ENCODE measurements at regions not wholly inside any gene's neighbourhood (a gene's known extent, or its start where the extent isn't known, plus 50 kb on each side); places are given as distances from the start of the nearest gene placed in this dataset.

DNA sequence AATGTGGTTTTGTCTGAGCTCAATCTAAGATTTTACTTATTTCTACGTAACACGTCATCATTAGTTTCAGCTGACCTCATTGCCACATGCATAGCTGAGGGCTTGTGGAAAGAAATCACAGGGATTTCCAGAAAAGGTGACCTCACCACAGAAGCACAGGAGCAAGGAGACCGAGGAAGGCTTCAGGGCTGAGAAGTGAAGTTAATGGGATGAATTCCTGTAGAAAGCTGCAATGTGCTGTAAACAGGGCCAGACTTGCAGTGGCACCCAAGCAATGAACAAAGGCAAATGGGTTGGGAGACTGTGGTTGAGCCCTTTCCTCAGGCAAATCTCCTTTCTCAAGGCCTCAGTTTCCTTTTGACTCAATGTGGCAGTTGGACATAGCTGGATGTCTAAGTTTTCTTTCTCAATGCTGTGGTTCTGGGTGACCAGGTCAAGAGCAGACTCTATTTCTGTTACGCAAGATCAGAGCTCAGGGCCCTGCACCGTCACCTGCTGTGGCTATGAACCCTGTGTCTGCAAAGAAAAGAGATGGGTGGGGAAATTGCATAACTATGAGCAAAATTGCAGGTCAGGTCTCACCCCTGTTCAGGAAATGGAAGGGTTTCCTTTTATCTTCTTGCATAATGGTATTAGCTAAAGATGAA is 252.2 kb upstream of the TBL1XR1 start (continued):
- TF ChIP-seq GZF1 (CRISPR knock-in tag; IDR thresholded peaks at IDR 0.05) (no peak), GATAD2A (CRISPR knock-in tag; IDR thresholded peaks at IDR 0.05) (peak; percentile 78), HOXA5 (CRISPR knock-in tag; IDR thresholded peaks at IDR 0.05) (0 out of 2 replicates have a peak, but pooled peaks have one; percentile 45), ZSCAN21 (CRISPR knock-in tag; IDR thresholded peaks at IDR 0.05; ENCODE audit: borderline replicate concordance) (0 out of 2 replicates have a peak, but pooled peaks have one; percentile 45), ZNF788 (CRISPR knock-in tag; IDR thresholded peaks at IDR 0.05; ENCODE audit: borderline replicate concordance) (no peak; the same call in 1 of the 2 replicates), EP300 (IDR thresholded peaks at IDR 0.05; ENCODE audit: low read depth in 2 of 2, low read length in 2 of 2) (peak in 1 of 2 experiments; percentile 43; a peak in 2 of 4 replicates), EP300 (CRISPR knock-in tag; IDR thresholded peaks at IDR 0.05; ENCODE audit: borderline replicate concordance) (no peak), ZSCAN9 (CRISPR knock-in tag; IDR thresholded peaks at IDR 0.05; ENCODE audit: borderline replicate concordance) (0 out of 2 replicates have a peak, but pooled peaks have one; percentile 26), SSRP1 (CRISPR knock-in tag; IDR thresholded peaks at IDR 0.05) (no peak), RXRB (CRISPR knock-in tag; IDR thresholded peaks at IDR 0.05; ENCODE audit: borderline replicate concordance) (peak; percentile 86; the same call in 1 of the 2 replicates), ZFX (CRISPR knock-in tag; IDR thresholded peaks at IDR 0.05; ENCODE audit: low read depth) (peak; percentile 34; the same call in 1 of the 2 replicates), HMG20A (CRISPR knock-in tag; IDR thresholded peaks at IDR 0.05; ENCODE audit: borderline replicate concordance) (peak; percentile 75; the same call in 1 of the 2 replicates), NR2F1 (CRISPR knock-in tag; IDR thresholded peaks at IDR 0.05) (peak in 1 of 2 experiments; percentile 51; a peak in 1 of 4 replicates), HOXA9 (CRISPR knock-in tag; IDR thresholded peaks at IDR 0.05; ENCODE audit: borderline replicate concordance) (no peak), SP5 (CRISPR knock-in tag; IDR thresholded peaks at IDR 0.05; ENCODE audit: borderline replicate concordance, low read depth) (peak; percentile 85), RFXANK (CRISPR knock-in tag; IDR thresholded peaks at IDR 0.05) (no peak), ZNF331 (CRISPR knock-in tag; IDR thresholded peaks at IDR 0.05) (peak; percentile 68), ISL2 (CRISPR knock-in tag; IDR thresholded peaks at IDR 0.05) (no peak), SMC3 (IDR thresholded peaks at IDR 0.05; ENCODE audit: low read length) (0 out of 2 replicates have a peak, but pooled peaks have one; percentile 14)
- TF ChIP-seq, protein P1, sequence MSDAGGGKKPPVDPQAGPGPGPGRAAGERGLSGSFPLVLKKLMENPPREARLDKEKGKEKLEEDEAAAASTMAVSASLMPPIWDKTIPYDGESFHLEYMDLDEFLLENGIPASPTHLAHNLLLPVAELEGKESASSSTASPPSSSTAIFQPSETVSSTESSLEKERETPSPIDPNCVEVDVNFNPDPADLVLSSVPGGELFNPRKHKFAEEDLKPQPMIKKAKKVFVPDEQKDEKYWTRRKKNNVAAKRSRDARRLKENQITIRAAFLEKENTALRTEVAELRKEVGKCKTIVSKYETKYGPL (CRISPR knock-in tag; IDR thresholded peaks at IDR 0.05), result peak; percentile 89
- TF ChIP-seq, protein P2, sequence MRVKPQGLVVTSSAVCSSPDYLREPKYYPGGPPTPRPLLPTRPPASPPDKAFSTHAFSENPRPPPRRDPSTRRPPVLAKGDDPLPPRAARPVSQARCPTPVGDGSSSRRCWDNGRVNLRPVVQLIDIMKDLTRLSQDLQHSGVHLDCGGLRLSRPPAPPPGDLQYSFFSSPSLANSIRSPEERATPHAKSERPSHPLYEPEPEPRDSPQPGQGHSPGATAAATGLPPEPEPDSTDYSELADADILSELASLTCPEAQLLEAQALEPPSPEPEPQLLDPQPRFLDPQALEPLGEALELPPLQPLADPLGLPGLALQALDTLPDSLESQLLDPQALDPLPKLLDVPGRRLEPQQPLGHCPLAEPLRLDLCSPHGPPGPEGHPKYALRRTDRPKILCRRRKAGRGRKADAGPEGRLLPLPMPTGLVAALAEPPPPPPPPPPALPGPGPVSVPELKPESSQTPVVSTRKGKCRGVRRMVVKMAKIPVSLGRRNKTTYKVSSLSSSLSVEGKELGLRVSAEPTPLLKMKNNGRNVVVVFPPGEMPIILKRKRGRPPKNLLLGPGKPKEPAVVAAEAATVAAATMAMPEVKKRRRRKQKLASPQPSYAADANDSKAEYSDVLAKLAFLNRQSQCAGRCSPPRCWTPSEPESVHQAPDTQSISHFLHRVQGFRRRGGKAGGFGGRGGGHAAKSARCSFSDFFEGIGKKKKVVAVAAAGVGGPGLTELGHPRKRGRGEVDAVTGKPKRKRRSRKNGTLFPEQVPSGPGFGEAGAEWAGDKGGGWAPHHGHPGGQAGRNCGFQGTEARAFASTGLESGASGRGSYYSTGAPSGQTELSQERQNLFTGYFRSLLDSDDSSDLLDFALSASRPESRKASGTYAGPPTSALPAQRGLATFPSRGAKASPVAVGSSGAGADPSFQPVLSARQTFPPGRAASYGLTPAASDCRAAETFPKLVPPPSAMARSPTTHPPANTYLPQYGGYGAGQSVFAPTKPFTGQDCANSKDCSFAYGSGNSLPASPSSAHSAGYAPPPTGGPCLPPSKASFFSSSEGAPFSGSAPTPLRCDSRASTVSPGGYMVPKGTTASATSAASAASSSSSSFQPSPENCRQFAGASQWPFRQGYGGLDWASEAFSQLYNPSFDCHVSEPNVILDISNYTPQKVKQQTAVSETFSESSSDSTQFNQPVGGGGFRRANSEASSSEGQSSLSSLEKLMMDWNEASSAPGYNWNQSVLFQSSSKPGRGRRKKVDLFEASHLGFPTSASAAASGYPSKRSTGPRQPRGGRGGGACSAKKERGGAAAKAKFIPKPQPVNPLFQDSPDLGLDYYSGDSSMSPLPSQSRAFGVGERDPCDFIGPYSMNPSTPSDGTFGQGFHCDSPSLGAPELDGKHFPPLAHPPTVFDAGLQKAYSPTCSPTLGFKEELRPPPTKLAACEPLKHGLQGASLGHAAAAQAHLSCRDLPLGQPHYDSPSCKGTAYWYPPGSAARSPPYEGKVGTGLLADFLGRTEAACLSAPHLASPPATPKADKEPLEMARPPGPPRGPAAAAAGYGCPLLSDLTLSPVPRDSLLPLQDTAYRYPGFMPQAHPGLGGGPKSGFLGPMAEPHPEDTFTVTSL (CRISPR knock-in tag; IDR thresholded peaks at IDR 0.05; ENCODE audit: borderline replicate concordance), result peak; percentile 28; the same call in 1 of the 2 replicates
- TF ChIP-seq, protein P3, sequence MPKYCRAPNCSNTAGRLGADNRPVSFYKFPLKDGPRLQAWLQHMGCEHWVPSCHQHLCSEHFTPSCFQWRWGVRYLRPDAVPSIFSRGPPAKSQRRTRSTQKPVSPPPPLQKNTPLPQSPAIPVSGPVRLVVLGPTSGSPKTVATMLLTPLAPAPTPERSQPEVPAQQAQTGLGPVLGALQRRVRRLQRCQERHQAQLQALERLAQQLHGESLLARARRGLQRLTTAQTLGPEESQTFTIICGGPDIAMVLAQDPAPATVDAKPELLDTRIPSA (CRISPR knock-in tag; IDR thresholded peaks at IDR 0.05; ENCODE audit: borderline replicate concordance), result no peak
- TF ChIP-seq, protein P4, sequence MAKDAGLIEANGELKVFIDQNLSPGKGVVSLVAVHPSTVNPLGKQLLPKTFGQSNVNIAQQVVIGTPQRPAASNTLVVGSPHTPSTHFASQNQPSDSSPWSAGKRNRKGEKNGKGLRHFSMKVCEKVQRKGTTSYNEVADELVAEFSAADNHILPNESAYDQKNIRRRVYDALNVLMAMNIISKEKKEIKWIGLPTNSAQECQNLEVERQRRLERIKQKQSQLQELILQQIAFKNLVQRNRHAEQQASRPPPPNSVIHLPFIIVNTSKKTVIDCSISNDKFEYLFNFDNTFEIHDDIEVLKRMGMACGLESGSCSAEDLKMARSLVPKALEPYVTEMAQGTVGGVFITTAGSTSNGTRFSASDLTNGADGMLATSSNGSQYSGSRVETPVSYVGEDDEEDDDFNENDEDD (CRISPR knock-in tag; IDR thresholded peaks at IDR 0.05; ENCODE audit: borderline replicate concordance), result no peak
